Liver (tissue), 8 donors: ENCODE measurements at regions not wholly inside any gene's neighbourhood (a gene's known extent, or its start where the extent isn't known, plus 50 kb on each side); places are given as distances from the start of the nearest gene placed in this dataset.

Experiments
- DNase-seq: peaks from one replicate; pipeline ENCODE4 v3.0.0-alpha.2; 2017; ENCODE audit warnings: low spot score
- H3K27ac ChIP-seq, 2 donors: one replicate each; pipeline ENCODE4 v1.7.0; 2013; ENCODE audit warnings: inconsistent platforms in 2 of 2, low read length in 2 of 2, control low read depth in 1 of 2, low read depth in 1 of 2, mild to moderate bottlenecking in 1 of 2
- H3K27me3 ChIP-seq, 4 donors: one replicate each; pipeline versions ENCODE4 v1.6.1 to v1.7.0; 2013; ENCODE audit warnings: low read length in 3 of 4, inconsistent platforms in 1 of 4, mild to moderate bottlenecking in 1 of 4, moderate library complexity in 1 of 4; ENCODE audit not compliant: control insufficient read depth in 4 of 4, insufficient read depth in 4 of 4
- H3K36me3 ChIP-seq, 4 donors: one replicate each; pipeline versions ENCODE4 v1.6.1 to v1.7.0; 2013; ENCODE audit warnings: low read length in 3 of 4, mild to moderate bottlenecking in 3 of 4, low read depth in 1 of 4, moderate library complexity in 1 of 4; ENCODE audit not compliant: control insufficient read depth in 4 of 4, insufficient read depth in 3 of 4
- H3K4me1 ChIP-seq, 4 donors: one replicate each; pipeline versions ENCODE4 v1.6.1 to v1.7.0; 2013; ENCODE audit warnings: low read length in 3 of 4, mild to moderate bottlenecking in 3 of 4, moderate library complexity in 1 of 4; ENCODE audit not compliant: control insufficient read depth in 4 of 4, insufficient read depth in 4 of 4
- H3K4me3 ChIP-seq, 3 donors: one replicate each; pipeline versions ENCODE4 v1.6.1 to v1.7.0; 2013; ENCODE audit warnings: low read length in 3 of 3, control low read depth in 1 of 3, low read depth in 1 of 3, mild to moderate bottlenecking in 1 of 3
- H3K9ac ChIP-seq, 2 donors: one replicate each; pipeline ENCODE4 v1.7.0; 2013; ENCODE audit warnings: low read length in 2 of 2, mild to moderate bottlenecking in 2 of 2, moderate library complexity in 2 of 2, control low read depth in 1 of 2, low read depth in 1 of 2
- H3K9me3 ChIP-seq, 4 donors: one replicate each; pipeline versions ENCODE4 v1.6.1 to v1.7.0; 2013; ENCODE audit warnings: low read length in 3 of 4; ENCODE audit not compliant: control insufficient read depth in 4 of 4
- ATF3 ChIP-seq: IDR thresholded peaks from 2 replicates; pipeline ENCODE4 v1.6.1; 2016; ENCODE audit warnings: antibody characterized with exemption
- FOXA1 ChIP-seq: IDR thresholded peaks from 2 replicates; pipeline ENCODE4 v1.6.1; 2016; ENCODE audit warnings: antibody characterized with exemption
- GABPA ChIP-seq, 2 donors: IDR thresholded peaks in 1 of 2; conservative IDR thresholded peaks in 1 of 2; 2 replicates each; pipeline ENCODE4 v1.6.1; 2016; ENCODE audit warnings: antibody characterized with exemption in 2 of 2, mild to moderate bottlenecking in 1 of 2, moderate library complexity in 1 of 2
- HNF4A ChIP-seq, 2 donors: conservative IDR thresholded peaks; 2 replicates each; pipeline ENCODE4 v1.6.1; 2016; ENCODE audit warnings: antibody characterized with exemption in 2 of 2, mild to moderate bottlenecking in 2 of 2
- HNF4G ChIP-seq: IDR thresholded peaks from 2 replicates; pipeline ENCODE4 v1.6.1; 2016; ENCODE audit warnings: antibody characterized with exemption
- NR2F2 ChIP-seq: IDR thresholded peaks from 2 replicates; pipeline ENCODE4 v1.6.1; 2016; ENCODE audit warnings: antibody characterized with exemption
- RXRA ChIP-seq, 2 donors: IDR thresholded peaks; 2 replicates each; pipeline ENCODE4 v1.6.1; 2017 to 2018; ENCODE audit warnings: antibody characterized with exemption in 2 of 2, mild to moderate bottlenecking in 1 of 2
- SP1 ChIP-seq: IDR thresholded peaks from 2 replicates; pipeline ENCODE4 v1.6.1; 2018; ENCODE audit warnings: antibody characterized with exemption, mild to moderate bottlenecking
- TAF1 ChIP-seq: conservative IDR thresholded peaks from 2 replicates; pipeline ENCODE4 v1.6.1; 2016; ENCODE audit warnings: antibody characterized with exemption, mild to moderate bottlenecking
- YY1 ChIP-seq: IDR thresholded peaks from 2 replicates; pipeline ENCODE4 v1.6.1; 2016; ENCODE audit warnings: antibody characterized with exemption, mild to moderate bottlenecking
- WGBS: extraction: QIAGEN DNeasy Blood & Tissue Kit; methylation state at CpG from one replicate; pipeline ENCODE4 v1.1.7; 2013; 5-methylcytosine and 5-hydroxymethylcytosine counted together
- TF ChIP-seq, protein P1 (sequence below): fragments of 150-350 bp; IDR thresholded peaks from 2 replicates; pipeline ENCODE4 v1.5.1; 2017; ENCODE audit warnings: improper control_type of control experiment, low read depth, low read length; ENCODE audit not compliant: missing input control
- TF ChIP-seq, protein P2 (sequence below): IDR thresholded peaks from 2 replicates; pipeline ENCODE4 v1.6.1; 2016; ENCODE audit warnings: antibody characterized with exemption
- TF ChIP-seq, protein P3 (sequence below): IDR thresholded peaks from 2 replicates; pipeline ENCODE4 v1.6.1; 2016; ENCODE audit warnings: antibody characterized with exemption, mild to moderate bottlenecking
- donor health status: healthy.
- donor health status: healthy.
- donor health status: healthy.
- donor health status: healthy.
- donor health status: healthy.

- WGBS, result 48% methylated on average over 1 of the region's 1 CpG
- Histone ChIP-seq H3K9ac (no peak overlapping the region), H3K27ac (no peak overlapping the region), H3K36me3 (no peaks in the 10 kb centered on the region), H3K9me3 (no peaks in the 10 kb centered on the region), H3K27me3 (no peaks in the 10 kb centered on the region), H3K4me1 (no peaks in the 10 kb centered on the region), H3K4me3 (no peak overlapping the region)
- no peak for TF ChIP-seq RXRA (IDR thresholded peaks at IDR 0.05)
- no peak for TF ChIP-seq TAF1
- no peak for TF ChIP-seq FOXA1
- no peak for TF ChIP-seq YY1
- TF ChIP-seq HNF4G, result no peak
- TF ChIP-seq, protein P1, sequence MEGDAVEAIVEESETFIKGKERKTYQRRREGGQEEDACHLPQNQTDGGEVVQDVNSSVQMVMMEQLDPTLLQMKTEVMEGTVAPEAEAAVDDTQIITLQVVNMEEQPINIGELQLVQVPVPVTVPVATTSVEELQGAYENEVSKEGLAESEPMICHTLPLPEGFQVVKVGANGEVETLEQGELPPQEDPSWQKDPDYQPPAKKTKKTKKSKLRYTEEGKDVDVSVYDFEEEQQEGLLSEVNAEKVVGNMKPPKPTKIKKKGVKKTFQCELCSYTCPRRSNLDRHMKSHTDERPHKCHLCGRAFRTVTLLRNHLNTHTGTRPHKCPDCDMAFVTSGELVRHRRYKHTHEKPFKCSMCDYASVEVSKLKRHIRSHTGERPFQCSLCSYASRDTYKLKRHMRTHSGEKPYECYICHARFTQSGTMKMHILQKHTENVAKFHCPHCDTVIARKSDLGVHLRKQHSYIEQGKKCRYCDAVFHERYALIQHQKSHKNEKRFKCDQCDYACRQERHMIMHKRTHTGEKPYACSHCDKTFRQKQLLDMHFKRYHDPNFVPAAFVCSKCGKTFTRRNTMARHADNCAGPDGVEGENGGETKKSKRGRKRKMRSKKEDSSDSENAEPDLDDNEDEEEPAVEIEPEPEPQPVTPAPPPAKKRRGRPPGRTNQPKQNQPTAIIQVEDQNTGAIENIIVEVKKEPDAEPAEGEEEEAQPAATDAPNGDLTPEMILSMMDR, result no peak
- TF ChIP-seq, protein P2, sequence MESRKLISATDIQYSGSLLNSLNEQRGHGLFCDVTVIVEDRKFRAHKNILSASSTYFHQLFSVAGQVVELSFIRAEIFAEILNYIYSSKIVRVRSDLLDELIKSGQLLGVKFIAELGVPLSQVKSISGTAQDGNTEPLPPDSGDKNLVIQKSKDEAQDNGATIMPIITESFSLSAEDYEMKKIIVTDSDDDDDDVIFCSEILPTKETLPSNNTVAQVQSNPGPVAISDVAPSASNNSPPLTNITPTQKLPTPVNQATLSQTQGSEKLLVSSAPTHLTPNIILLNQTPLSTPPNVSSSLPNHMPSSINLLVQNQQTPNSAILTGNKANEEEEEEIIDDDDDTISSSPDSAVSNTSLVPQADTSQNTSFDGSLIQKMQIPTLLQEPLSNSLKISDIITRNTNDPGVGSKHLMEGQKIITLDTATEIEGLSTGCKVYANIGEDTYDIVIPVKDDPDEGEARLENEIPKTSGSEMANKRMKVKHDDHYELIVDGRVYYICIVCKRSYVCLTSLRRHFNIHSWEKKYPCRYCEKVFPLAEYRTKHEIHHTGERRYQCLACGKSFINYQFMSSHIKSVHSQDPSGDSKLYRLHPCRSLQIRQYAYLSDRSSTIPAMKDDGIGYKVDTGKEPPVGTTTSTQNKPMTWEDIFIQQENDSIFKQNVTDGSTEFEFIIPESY, result no peak
- TF ChIP-seq NR2F2, result no peak
- no peak for TF ChIP-seq SP1
- no peak for TF ChIP-seq ATF3
- TF ChIP-seq HNF4A (conservative IDR thresholded peaks at IDR 0.05), result no peak
- DNase-seq, result no peak
Measured at GRCh38 chr2:21310493-21310892, 186.7 kb downstream of the TDRD15 start.

- peaks cover 0 to 12% (median 8%) of the 10 kb centered on the region in 4 donors for H3K4me1 ChIP-seq
- H3K27ac ChIP-seq, result no peak overlapping the region
- no peaks in the 10 kb centered on the region for H3K27me3 ChIP-seq
- H3K36me3 ChIP-seq, result no peaks in the 10 kb centered on the region
- no peak overlapping the region for H3K4me3 ChIP-seq
- no peak overlapping the region for H3K9ac ChIP-seq
- no peaks in the 10 kb centered on the region for H3K9me3 ChIP-seq
- TF ChIP-seq GABPA (IDR thresholded peaks at IDR 0.05 in 1 of 2, conservative IDR thresholded peaks at IDR 0.05 in 1 of 2), result no peak
- TF ChIP-seq, protein P3, sequence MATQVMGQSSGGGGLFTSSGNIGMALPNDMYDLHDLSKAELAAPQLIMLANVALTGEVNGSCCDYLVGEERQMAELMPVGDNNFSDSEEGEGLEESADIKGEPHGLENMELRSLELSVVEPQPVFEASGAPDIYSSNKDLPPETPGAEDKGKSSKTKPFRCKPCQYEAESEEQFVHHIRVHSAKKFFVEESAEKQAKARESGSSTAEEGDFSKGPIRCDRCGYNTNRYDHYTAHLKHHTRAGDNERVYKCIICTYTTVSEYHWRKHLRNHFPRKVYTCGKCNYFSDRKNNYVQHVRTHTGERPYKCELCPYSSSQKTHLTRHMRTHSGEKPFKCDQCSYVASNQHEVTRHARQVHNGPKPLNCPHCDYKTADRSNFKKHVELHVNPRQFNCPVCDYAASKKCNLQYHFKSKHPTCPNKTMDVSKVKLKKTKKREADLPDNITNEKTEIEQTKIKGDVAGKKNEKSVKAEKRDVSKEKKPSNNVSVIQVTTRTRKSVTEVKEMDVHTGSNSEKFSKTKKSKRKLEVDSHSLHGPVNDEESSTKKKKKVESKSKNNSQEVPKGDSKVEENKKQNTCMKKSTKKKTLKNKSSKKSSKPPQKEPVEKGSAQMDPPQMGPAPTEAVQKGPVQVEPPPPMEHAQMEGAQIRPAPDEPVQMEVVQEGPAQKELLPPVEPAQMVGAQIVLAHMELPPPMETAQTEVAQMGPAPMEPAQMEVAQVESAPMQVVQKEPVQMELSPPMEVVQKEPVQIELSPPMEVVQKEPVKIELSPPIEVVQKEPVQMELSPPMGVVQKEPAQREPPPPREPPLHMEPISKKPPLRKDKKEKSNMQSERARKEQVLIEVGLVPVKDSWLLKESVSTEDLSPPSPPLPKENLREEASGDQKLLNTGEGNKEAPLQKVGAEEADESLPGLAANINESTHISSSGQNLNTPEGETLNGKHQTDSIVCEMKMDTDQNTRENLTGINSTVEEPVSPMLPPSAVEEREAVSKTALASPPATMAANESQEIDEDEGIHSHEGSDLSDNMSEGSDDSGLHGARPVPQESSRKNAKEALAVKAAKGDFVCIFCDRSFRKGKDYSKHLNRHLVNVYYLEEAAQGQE, result no peak
- no peak for DNase-seq
- 91% methylated on average over 2 of the region's 2 CpGs for WGBS
Measured at GRCh38 chr2:21314322-21314835, 190.6 kb downstream of the TDRD15 start.
